ENCODE measurements at regions not wholly inside any gene's neighbourhood (a gene's known extent, or its start where the extent isn't known, plus 50 kb on each side); places are given as distances from the start of the nearest gene placed in this dataset.

DNA sequence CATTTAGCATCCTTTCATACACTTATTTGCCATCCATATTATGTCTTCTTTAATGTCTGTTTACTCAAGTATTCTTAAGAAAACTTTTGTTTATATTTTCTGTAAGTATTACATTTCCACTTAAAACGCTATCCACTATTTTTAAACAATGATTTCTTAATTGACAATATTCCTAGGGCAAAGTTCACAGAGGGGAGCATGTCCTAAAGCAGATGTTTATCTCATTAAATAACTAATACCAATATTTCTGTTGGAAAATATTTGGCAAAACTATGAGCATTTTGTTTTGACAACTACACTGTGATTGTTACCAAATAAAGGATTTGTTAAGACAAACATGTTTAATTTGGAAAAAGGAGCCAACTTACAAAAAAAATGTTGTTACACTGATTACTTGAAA is 643.3 kb downstream of the SLITRK5 start:
- Histone ChIP-seq H3K4me1 (no peaks in the 10 kb centered on the region), H3K36me3 (no peaks in the 10 kb centered on the region), H3K27ac (no peak overlapping the region), H3K9me3 (no peaks in the 10 kb centered on the region), H3K27me3 (no peaks in the 10 kb centered on the region), H3K4me3 (no peak overlapping the region)
- DNase-seq (ENCODE audit: low spot score): no peak
- TF ChIP-seq, protein P1, sequence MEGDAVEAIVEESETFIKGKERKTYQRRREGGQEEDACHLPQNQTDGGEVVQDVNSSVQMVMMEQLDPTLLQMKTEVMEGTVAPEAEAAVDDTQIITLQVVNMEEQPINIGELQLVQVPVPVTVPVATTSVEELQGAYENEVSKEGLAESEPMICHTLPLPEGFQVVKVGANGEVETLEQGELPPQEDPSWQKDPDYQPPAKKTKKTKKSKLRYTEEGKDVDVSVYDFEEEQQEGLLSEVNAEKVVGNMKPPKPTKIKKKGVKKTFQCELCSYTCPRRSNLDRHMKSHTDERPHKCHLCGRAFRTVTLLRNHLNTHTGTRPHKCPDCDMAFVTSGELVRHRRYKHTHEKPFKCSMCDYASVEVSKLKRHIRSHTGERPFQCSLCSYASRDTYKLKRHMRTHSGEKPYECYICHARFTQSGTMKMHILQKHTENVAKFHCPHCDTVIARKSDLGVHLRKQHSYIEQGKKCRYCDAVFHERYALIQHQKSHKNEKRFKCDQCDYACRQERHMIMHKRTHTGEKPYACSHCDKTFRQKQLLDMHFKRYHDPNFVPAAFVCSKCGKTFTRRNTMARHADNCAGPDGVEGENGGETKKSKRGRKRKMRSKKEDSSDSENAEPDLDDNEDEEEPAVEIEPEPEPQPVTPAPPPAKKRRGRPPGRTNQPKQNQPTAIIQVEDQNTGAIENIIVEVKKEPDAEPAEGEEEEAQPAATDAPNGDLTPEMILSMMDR (IDR thresholded peaks at IDR 0.05): no peak

DNA sequence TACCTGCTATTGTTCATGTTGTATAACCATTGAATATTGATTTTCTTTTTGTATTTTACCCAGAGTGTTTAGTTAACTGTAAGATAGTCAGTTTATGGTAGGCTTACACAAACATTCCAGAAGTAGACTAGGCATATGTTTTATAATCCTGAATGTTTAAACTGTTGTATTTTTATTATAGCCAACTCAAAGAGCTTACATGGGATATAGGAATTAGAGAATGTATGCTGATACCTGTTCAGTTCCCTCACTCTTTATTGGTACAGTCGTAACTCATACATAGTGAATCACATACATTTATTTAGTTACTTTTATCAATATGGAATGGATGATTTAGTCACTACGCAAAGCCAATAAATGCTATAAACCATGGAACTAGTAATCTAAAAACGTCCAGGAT is 657.9 kb downstream of the SLITRK5 start:
- H3K27ac ChIP-seq: no peak overlapping the region
- H3K36me3 ChIP-seq: no peaks in the 10 kb centered on the region
- no peak for DNase-seq (ENCODE audit: low spot score)
- no peaks in the 10 kb centered on the region for H3K4me1 ChIP-seq
- no peaks in the 10 kb centered on the region for H3K9me3 ChIP-seq
- TF ChIP-seq, protein P1 (IDR thresholded peaks at IDR 0.05): no peak
- no peak overlapping the region for H3K4me3 ChIP-seq
- no peaks in the 10 kb centered on the region for H3K27me3 ChIP-seq

DNA sequence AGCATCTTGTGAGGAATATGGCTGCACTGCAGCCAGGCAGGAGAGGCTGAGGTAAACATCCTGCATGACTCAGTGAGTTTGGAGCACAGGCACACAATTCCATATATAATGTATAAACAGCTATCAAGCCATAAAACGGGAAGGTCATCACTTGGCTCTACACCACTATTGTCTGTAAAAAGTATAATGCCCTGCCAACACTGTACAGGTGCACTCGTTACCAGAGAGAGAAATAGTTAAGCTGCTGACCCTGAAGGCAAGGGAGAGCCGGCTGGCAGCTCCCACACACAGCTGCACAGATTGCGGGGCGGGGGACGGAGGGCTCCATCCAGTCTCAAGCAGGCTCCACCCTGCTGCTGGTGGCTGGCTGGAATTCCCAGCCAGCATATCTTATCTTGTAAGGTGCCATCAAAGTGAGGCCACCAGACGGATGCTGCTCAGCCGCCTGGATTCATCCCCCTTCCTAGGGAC is 668.1 kb downstream of the SLITRK5 start:
- peaks cover 0 to 5% of the 10 kb centered on the region in 2 donors for H3K9me3 ChIP-seq
- H3K27ac ChIP-seq: no peak overlapping the region
- H3K36me3 ChIP-seq: no peaks in the 10 kb centered on the region
- no peak for DNase-seq (ENCODE audit: low spot score)
- no peaks in the 10 kb centered on the region for H3K27me3 ChIP-seq
- H3K4me3 ChIP-seq: no peak overlapping the region
- no peaks in the 10 kb centered on the region for H3K4me1 ChIP-seq
- TF ChIP-seq, protein P1 (IDR thresholded peaks at IDR 0.05): no peak

DNA sequence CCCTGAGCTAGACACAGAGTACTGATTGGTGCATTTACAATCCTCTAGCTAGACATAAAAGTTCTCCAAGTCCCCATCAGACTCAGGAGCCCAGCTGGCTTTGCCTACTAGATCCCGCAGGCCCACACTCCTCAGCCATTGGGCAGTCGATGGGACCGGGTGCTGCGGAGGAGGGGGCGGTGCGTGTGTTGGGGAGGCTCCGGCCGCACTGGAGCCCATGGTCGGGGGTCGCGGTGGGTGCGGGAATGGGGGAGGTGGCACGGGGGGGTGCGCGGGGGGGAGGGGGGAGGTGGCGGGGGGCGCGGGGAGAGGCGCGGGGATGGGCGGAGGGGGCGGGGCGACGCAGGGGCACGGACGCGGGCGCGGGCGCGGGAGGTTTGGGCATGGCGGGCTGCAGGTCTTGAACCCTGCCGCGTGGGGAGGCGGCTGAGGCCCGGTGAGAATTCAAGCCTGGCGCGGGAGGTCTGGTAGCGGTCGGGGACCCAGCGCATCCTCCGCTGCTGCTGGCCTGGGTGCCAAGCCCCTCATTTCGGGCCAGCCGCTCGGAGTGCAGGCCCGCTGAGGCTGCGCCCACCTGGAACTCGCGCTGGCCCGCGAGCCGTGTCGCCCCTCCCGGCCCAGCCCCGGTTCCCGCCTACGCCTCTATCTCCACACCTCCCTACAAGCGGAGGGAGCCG is 674.1 kb downstream of the SLITRK5 start:
- Histone ChIP-seq H3K4me3 (no peak overlapping the region), H3K27ac (no peak overlapping the region), H3K4me1 (no peaks in the 10 kb centered on the region), H3K9me3 (no peaks in the 10 kb centered on the region), H3K27me3 (no peaks in the 10 kb centered on the region), H3K36me3 (no peaks in the 10 kb centered on the region)
- TF ChIP-seq, protein P1 (IDR thresholded peaks at IDR 0.05): no peak
- DNase-seq (ENCODE audit: low spot score): no peak

DNA sequence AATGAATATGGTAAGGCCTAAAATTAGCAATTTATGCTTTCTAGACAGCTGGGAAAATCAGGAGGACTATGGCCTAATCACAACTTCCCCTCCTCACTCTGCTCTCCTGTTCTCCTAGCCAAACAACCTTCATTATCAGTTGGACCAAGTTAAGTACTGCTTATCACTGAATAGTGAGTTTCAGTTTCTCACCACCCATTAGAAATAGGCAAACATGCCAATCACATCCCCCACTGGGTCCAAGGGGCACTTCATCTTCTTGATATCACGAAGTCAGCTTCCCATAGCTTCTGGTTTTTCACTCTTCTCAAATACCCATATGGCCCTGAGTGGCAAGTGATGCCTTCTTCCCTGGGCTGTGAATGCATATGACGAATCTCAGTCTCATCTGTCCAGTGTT is 689.6 kb downstream of the SLITRK5 start:
- TF ChIP-seq, protein P1 (IDR thresholded peaks at IDR 0.05): no peak
- H3K36me3 ChIP-seq: no peaks in the 10 kb centered on the region
- H3K9me3 ChIP-seq: no peaks in the 10 kb centered on the region
- no peaks in the 10 kb centered on the region for H3K4me1 ChIP-seq
- no peak overlapping the region for H3K4me3 ChIP-seq
- DNase-seq (ENCODE audit: low spot score): no peak
- H3K27ac ChIP-seq: no peak overlapping the region
- H3K27me3 ChIP-seq: no peaks in the 10 kb centered on the region

DNA sequence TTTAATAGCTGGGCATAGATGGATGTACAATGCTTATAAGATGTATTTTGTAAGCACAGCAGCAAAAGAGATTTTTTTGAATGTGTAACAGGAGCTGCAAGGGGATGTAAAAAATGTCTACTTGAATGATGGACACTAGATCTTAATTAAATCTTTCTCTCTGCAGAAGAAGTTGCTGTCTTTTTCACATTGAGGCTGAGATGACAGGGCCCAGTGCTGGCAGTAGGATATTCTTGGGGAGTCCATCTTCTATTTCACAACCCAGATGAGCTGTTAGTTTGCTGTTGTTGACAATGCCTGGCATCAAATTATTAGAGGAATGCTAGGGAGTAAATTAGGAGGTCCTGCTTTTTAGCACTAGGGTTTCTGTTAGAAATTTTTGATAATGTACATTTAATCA is 698.7 kb downstream of the SLITRK5 start:
- Histone ChIP-seq H3K4me1 (no peaks in the 10 kb centered on the region), H3K9me3 (no peaks in the 10 kb centered on the region), H3K4me3 (no peak overlapping the region), H3K27ac (no peak overlapping the region), H3K27me3 (no peaks in the 10 kb centered on the region), H3K36me3 (no peaks in the 10 kb centered on the region)
- TF ChIP-seq, protein P1 (IDR thresholded peaks at IDR 0.05): no peak
- DNase-seq (ENCODE audit: low spot score): no peak

Data from right atrium auricular region (tissue), 2 donors.